PFSK-1 (cell line): ENCODE measurements at regions not wholly inside any gene's neighbourhood (a gene's known extent, or its start where the extent isn't known, plus 50 kb on each side); places are given as distances from the start of the nearest gene placed in this dataset.

ENCODE experiments used
- FOXP2 ChIP-seq: optimal IDR thresholded peaks from 2 replicates; pipeline ENCODE3; 2011; ENCODE audit warnings: borderline replicate concordance, control low read depth, inconsistent platforms; ENCODE audit not compliant: insufficient read depth; ENCODE audit errors: extremely low read length, extremely low read depth
- POLR2AphosphoS5 ChIP-seq: IDR thresholded peaks from 2 replicates; pipeline ENCODE4 v1.6.1; 2012; ENCODE audit warnings: low read depth, mild to moderate bottlenecking, control low read depth, low read length, moderate library complexity
- SIN3A ChIP-seq: IDR thresholded peaks from 2 replicates; pipeline ENCODE4 v1.6.1; 2012; ENCODE audit warnings: mild to moderate bottlenecking, low read length, moderate library complexity, borderline replicate concordance; ENCODE audit not compliant: insufficient read depth
- TAF1 ChIP-seq: IDR thresholded peaks from 2 replicates; pipeline ENCODE4 v1.6.1; 2012; ENCODE audit warnings: low read length, control low read depth, borderline replicate concordance; ENCODE audit not compliant: insufficient read depth
- TF ChIP-seq, protein P1 (sequence below), 2 experiments: IDR thresholded peaks; 2 replicates each; pipeline versions ENCODE4 v1.6.1 to v1.8.0; 2011 to 2012; ENCODE audit warnings: low read depth in 2 of 2, low read length in 2 of 2, control low read depth in 1 of 2, inconsistent platforms in 1 of 2, mild to moderate bottlenecking in 1 of 2, moderate library complexity in 1 of 2; ENCODE audit not compliant: insufficient read depth in 1 of 2

DNA sequence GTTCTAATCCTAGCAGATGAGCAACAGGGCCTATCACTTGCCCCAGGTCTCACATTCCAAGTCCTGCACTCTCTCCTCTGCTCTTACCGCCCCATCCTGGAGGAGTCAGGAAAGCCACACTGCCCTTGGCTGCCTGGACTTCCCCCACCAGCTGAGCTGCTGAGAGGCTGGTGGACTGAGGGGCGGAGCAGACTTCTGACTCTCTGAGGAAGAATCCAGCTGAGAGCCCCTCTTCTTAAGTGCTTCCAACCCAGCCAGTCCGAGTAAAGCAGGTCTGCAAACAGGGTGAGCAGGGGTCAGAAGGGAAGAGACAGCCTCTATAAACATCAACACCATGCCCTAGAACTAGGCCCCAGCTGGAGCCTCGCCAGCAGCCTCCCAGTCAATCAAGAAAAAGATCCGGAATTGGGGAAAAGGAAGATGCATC, 92.4 kb upstream of the TMEM72 start:
- TF ChIP-seq SIN3A (0 out of 2 replicates have a peak, but pooled peaks have one; percentile 21), POLR2AphosphoS5 (no peak), TAF1 (no peak), FOXP2 (peak; percentile 80)
- TF ChIP-seq, protein P1, sequence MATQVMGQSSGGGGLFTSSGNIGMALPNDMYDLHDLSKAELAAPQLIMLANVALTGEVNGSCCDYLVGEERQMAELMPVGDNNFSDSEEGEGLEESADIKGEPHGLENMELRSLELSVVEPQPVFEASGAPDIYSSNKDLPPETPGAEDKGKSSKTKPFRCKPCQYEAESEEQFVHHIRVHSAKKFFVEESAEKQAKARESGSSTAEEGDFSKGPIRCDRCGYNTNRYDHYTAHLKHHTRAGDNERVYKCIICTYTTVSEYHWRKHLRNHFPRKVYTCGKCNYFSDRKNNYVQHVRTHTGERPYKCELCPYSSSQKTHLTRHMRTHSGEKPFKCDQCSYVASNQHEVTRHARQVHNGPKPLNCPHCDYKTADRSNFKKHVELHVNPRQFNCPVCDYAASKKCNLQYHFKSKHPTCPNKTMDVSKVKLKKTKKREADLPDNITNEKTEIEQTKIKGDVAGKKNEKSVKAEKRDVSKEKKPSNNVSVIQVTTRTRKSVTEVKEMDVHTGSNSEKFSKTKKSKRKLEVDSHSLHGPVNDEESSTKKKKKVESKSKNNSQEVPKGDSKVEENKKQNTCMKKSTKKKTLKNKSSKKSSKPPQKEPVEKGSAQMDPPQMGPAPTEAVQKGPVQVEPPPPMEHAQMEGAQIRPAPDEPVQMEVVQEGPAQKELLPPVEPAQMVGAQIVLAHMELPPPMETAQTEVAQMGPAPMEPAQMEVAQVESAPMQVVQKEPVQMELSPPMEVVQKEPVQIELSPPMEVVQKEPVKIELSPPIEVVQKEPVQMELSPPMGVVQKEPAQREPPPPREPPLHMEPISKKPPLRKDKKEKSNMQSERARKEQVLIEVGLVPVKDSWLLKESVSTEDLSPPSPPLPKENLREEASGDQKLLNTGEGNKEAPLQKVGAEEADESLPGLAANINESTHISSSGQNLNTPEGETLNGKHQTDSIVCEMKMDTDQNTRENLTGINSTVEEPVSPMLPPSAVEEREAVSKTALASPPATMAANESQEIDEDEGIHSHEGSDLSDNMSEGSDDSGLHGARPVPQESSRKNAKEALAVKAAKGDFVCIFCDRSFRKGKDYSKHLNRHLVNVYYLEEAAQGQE (IDR thresholded peaks at IDR 0.05; ENCODE audit: insufficient read depth in 1 of 2, low read depth in 2 of 2, low read length in 2 of 2) = no peak

DNA sequence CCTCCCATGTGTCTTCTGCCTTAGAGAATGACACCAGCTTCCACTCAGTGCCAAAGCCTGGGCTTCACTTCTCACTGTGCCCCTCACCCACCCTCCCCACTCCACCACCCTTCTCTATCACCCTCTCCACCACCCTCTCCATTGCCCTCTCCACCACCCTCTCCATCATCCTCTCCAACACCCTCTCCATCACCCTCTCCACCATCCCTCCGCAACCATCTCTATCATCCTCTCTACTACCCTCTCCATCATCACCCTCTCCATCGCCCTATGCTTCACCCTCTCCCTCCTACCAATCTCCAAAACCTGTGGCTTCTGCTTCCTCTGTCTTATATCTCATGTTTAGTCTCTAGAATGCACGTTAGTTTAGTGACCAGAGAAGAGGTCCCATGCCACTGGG, 91.0 kb upstream of the TMEM72 start:
- TF ChIP-seq FOXP2 = no peak
- TF ChIP-seq, protein P1 (IDR thresholded peaks at IDR 0.05; ENCODE audit: insufficient read depth in 1 of 2, low read depth in 2 of 2, low read length in 2 of 2) = no peak
- no peak for TF ChIP-seq TAF1
- TF ChIP-seq SIN3A = no peak
- TF ChIP-seq POLR2AphosphoS5 = no peak

DNA sequence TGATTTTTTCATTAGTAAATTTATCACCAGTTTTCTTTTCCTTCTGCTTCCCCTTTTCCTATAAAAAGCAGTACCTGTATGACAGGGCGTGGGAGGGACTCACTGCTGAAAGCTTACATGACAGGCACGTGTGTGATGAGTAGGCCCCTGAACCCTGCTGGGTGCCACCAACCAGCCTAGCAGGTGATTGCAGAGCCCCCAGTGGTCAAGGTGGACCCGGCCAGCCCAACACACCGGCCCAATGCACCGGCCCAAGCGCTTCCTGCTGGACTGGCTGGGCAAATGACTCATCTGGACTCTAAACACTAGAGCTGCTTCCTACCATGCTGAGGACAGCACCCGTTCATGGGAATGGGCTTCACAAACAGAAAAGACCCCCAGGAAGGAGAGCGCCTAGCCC, 89.8 kb upstream of the TMEM72 start:
- TF ChIP-seq, protein P1 (IDR thresholded peaks at IDR 0.05; ENCODE audit: insufficient read depth in 1 of 2, low read depth in 2 of 2, low read length in 2 of 2) = no peak
- TF ChIP-seq SIN3A = no peak
- no peak for TF ChIP-seq FOXP2
- no peak for TF ChIP-seq TAF1
- TF ChIP-seq POLR2AphosphoS5 = no peak

DNA sequence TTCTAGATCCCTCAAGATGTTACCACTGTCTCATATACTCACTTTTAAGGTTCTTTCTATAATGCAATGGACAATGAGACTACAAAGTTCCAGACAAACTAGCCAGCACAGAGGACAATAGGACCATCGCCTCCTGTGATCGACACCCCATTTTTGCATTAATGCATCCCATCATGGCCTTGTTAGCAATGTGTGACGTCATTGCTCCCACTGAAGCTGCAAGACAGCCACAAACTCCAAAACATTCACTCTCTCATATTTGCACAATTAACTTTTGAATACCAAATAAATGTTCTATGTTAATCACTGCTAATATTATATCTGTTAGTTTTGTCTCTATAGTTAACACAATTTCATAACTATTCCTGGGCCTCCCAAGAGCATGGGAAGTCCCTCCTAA, 88.8 kb upstream of the TMEM72 start:
- TF ChIP-seq POLR2AphosphoS5 (no peak), SIN3A (no peak), FOXP2 (no peak), TAF1 (no peak)
- TF ChIP-seq, protein P1 (IDR thresholded peaks at IDR 0.05; ENCODE audit: insufficient read depth in 1 of 2, low read depth in 2 of 2, low read length in 2 of 2) = no peak

DNA sequence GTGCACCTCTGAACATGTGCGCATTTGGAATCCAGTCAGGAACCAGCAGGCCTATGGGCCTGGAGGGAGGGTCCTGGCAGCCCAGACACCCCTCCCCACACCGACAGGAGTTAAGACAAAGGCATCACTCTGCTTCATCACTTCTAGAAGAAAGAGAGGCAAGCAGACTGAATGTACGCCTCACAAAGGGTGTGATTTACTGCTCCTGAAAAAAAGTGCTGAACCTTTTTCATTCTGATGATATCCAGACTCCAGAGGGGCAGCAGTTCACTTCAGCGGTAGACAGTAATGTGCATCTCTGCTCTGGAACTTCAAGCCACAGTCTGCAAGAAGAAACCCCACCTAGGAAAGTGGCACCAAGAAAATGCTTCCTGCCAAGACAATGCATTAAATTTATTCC, 88.2 kb upstream of the TMEM72 start:
- TF ChIP-seq SIN3A = no peak
- TF ChIP-seq, protein P1 (IDR thresholded peaks at IDR 0.05; ENCODE audit: insufficient read depth in 1 of 2, low read depth in 2 of 2, low read length in 2 of 2) = no peak
- no peak for TF ChIP-seq POLR2AphosphoS5
- TF ChIP-seq TAF1 = no peak
- no peak for TF ChIP-seq FOXP2
